ENCODE measurements at regions not wholly inside any gene's neighbourhood (a gene's known extent, or its start where the extent isn't known, plus 50 kb on each side); places are given as distances from the start of the nearest gene placed in this dataset.

DNA sequence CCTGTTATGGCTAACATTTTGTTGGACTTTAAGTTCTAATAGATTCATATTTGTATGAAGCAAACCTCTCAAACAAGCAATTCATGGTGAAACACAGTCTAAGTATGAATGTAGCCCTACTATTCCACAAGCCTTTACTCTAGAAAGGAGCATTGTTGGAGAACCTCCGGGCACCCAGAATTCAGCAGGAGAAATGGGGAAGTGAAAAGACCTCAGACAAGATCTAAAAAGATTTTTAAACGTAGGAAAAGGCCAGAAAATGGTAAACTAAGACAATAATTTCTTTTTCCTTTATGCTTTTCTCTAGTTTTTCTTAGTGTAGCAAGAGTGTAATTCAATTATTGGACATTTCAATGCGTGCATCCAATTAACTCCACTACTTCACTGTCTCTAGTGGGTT, 426.4 kb downstream of the INSC start:
- no peaks in the 10 kb centered on the region for H3K36me3 Mint-ChIP-seq
- ATAC-seq (ENCODE audit: low read depth in 2 of 2), result no peak
- H3K9me3 Mint-ChIP-seq, result peaks cover 0 to 4% (median 1%) of the 10 kb centered on the region in 7 donors

DNA sequence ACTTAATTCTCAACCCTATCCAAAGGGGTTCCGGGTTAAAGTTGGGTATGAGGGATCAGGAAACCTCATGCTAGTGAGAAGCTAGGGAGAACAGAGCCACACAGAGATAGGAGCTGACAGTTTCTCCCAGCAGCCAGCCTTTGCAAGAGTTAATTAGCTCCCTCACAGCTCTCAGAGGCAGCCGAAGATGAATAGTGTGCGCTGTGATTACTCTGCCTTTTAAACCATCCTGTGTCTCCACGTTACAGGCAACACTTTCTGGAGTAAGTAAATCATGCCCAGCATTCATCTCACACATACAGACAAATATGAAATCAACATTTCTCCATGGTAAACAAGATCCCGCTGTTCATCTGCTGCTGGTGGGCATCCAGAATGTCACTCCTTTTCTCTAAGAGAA, 429.6 kb downstream of the INSC start:
- no peak overlapping the region for H3K4me3 Mint-ChIP-seq

More for the DNA sequence above, 426.4 kb downstream of the INSC start:
- Histone ChIP-seq H3K4me3 (ENCODE audit: low read depth, low read length) (no peak overlapping the region), H3K36me3 (ENCODE audit: control insufficient read depth, insufficient read depth, low read length) (no peaks in the 10 kb centered on the region), H3K9me3 (ENCODE audit: control insufficient read depth in 2 of 2, low read length in 2 of 2) (no peaks in the 10 kb centered on the region), H3K4me1 (ENCODE audit: control insufficient read depth, insufficient read depth, low read length, poor library complexity, severe bottlenecking) (no peaks in the 10 kb centered on the region), H3K27ac (ENCODE audit: insufficient read depth, low read length, poor library complexity, severe bottlenecking) (no peak overlapping the region), H3K27me3 (ENCODE audit: control insufficient read depth, insufficient read depth, low read length) (no peaks in the 10 kb centered on the region)
- H3K27me3 Mint-ChIP-seq, result no peaks in the 10 kb centered on the region
- H3K27ac Mint-ChIP-seq, result no peak overlapping the region
- no peaks in the 10 kb centered on the region for H3K4me1 Mint-ChIP-seq
- no peak for DNase-seq
- H3K4me3 Mint-ChIP-seq, result no peak overlapping the region

DNA sequence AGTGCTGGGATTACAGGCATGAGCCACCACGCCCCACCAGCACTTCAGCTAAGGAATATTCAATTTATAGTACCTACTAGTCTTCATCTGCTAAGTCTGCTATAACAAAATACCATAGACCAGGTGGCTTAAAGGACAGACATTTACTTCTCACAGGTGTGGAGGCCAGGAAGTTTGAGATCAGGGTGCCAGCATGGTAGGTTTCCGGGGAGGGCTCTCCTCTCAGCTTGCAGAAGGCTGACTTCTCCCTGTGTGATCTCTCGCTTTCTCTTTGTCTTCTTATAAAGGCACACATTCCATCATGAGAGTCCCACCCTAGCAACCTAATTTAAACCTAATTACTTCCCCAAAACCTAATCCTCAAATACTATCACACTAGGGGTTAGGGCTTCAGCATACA, 433.0 kb downstream of the INSC start:
- no peaks in the 10 kb centered on the region for H3K27me3 Mint-ChIP-seq
- H3K36me3 Mint-ChIP-seq, result no peaks in the 10 kb centered on the region
- H3K4me1 ChIP-seq (ENCODE audit: control insufficient read depth, insufficient read depth, low read length, poor library complexity, severe bottlenecking), result no peaks in the 10 kb centered on the region
- DNase-seq (no peak), ATAC-seq (ENCODE audit: low read depth in 2 of 2) (no peak)
- no peaks in the 10 kb centered on the region for H3K4me1 Mint-ChIP-seq
- H3K4me3 ChIP-seq (ENCODE audit: low read depth, low read length), result no peak overlapping the region
- H3K4me3 Mint-ChIP-seq, result no peak overlapping the region
- H3K9me3 ChIP-seq (ENCODE audit: control insufficient read depth in 2 of 2, low read length in 2 of 2), result no peaks in the 10 kb centered on the region
- no peaks in the 10 kb centered on the region for H3K27me3 ChIP-seq (ENCODE audit: control insufficient read depth, insufficient read depth, low read length)
- H3K36me3 ChIP-seq (ENCODE audit: control insufficient read depth, insufficient read depth, low read length), result no peaks in the 10 kb centered on the region
- no peak overlapping the region for H3K27ac ChIP-seq (ENCODE audit: insufficient read depth, low read length, poor library complexity, severe bottlenecking)
- no peak overlapping the region for H3K27ac Mint-ChIP-seq
- peaks cover 0 to 3% (median 0%) of the 10 kb centered on the region in 7 donors for H3K9me3 Mint-ChIP-seq

More for the DNA sequence above, 429.6 kb downstream of the INSC start:
- no peak overlapping the region for H3K4me3 ChIP-seq (ENCODE audit: low read depth, low read length)
- H3K27ac Mint-ChIP-seq, result no peak overlapping the region
- H3K27me3 Mint-ChIP-seq, result no peaks in the 10 kb centered on the region
- H3K27ac ChIP-seq (ENCODE audit: insufficient read depth, low read length, poor library complexity, severe bottlenecking), result no peak overlapping the region
- no peaks in the 10 kb centered on the region for H3K4me1 Mint-ChIP-seq
- H3K27me3 ChIP-seq (ENCODE audit: control insufficient read depth, insufficient read depth, low read length), result no peaks in the 10 kb centered on the region
- H3K9me3 Mint-ChIP-seq, result peaks cover 0 to 4% (median 1%) of the 10 kb centered on the region in 7 donors
- H3K4me1 ChIP-seq (ENCODE audit: control insufficient read depth, insufficient read depth, low read length, poor library complexity, severe bottlenecking), result no peaks in the 10 kb centered on the region
- no peaks in the 10 kb centered on the region for H3K36me3 ChIP-seq (ENCODE audit: control insufficient read depth, insufficient read depth, low read length)
- no peak for ATAC-seq (ENCODE audit: low read depth in 2 of 2)
- H3K36me3 Mint-ChIP-seq, result no peaks in the 10 kb centered on the region
- DNase-seq, result no peak
- no peaks in the 10 kb centered on the region for H3K9me3 ChIP-seq (ENCODE audit: control insufficient read depth in 2 of 2, low read length in 2 of 2)

DNA sequence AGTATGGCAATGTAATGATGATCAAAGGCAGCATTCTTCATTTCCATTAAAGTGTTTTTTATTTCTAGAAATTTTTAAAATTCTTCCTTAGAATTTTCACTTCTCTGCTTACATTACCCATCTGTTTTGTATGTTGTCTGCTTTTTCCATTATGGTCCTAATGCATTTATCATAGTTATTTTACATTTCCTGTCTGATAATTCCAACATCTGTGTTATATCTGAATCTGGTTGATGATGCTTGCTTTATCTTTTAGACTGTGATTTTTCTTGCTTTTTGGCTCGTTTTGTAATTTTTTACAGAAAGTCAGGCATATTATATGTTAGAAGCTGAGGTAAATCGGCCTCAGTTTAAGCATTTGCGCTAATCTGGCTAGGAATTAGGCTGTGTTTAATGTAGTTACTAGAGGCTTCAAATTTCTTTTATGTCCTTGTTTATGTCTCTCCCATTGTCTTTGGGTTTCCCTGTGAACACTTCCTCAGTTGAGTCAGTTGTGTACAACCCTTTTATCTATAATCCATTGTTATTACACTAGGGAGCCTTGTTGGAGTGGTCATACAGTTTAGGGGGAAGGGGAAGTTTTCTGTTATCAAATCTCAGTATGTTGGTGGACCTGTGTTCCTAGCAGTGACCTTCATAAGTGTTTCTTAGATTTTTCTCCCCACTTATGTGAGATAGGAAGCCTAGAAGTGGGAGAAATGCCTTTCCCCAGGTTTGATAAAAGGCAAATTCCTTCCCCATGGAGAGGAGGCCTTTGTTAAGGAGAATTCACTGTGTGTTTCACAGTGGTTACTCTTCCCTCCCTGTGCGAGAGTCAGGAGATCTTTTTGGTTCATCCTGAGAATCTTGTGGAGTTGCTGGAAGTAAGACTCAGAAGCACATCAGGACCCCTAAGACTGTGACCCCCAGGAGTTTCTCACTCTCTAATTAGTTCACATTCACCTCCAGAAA, 437.5 kb downstream of the INSC start:
- H3K4me1 ChIP-seq (ENCODE audit: control insufficient read depth, insufficient read depth, low read length, poor library complexity, severe bottlenecking), result no peaks in the 10 kb centered on the region
- H3K36me3 Mint-ChIP-seq, result no peaks in the 10 kb centered on the region
- H3K27me3 ChIP-seq (ENCODE audit: control insufficient read depth, insufficient read depth, low read length), result no peaks in the 10 kb centered on the region
- H3K4me3 Mint-ChIP-seq, result no peak overlapping the region
- no peaks in the 10 kb centered on the region for H3K27me3 Mint-ChIP-seq
- H3K4me3 ChIP-seq (ENCODE audit: low read depth, low read length), result no peak overlapping the region
- no peak for ATAC-seq (ENCODE audit: low read depth in 2 of 2)
- H3K9me3 Mint-ChIP-seq, result peaks cover 0 to 3% (median 0%) of the 10 kb centered on the region in 7 donors
- H3K4me1 Mint-ChIP-seq, result no peaks in the 10 kb centered on the region
- no peak for DNase-seq
- H3K36me3 ChIP-seq (ENCODE audit: control insufficient read depth, insufficient read depth, low read length), result no peaks in the 10 kb centered on the region
- H3K27ac ChIP-seq (ENCODE audit: insufficient read depth, low read length, poor library complexity, severe bottlenecking), result no peak overlapping the region
- no peak overlapping the region for H3K27ac Mint-ChIP-seq
- H3K9me3 ChIP-seq (ENCODE audit: control insufficient read depth in 2 of 2, low read length in 2 of 2), result no peaks in the 10 kb centered on the region

DNA sequence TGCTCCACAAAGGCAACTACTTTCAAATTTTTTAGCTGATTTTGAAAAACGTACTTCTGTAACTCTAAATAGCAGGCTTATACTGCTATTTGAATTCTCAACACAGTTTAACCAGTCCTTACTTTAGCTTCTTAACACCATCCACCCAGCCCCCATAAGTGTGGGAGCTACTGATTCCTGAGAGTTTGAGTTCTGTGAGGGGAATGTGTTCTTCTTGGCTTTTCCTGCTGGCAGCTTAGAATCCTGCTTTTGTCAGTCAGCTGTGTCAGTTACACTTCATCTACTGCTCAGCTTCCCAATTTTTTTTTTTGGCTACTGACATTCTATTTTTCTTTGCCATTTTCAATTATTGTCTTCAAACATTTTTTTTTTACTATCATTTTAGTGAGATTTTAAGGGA, 440.4 kb downstream of the INSC start:
- Histone ChIP-seq H3K4me1 (ENCODE audit: control insufficient read depth, insufficient read depth, low read length, poor library complexity, severe bottlenecking) (no peaks in the 10 kb centered on the region), H3K9me3 (ENCODE audit: control insufficient read depth in 2 of 2, low read length in 2 of 2) (no peaks in the 10 kb centered on the region), H3K27ac (ENCODE audit: insufficient read depth, low read length, poor library complexity, severe bottlenecking) (no peak overlapping the region), H3K4me3 (ENCODE audit: low read depth, low read length) (no peak overlapping the region), H3K27me3 (ENCODE audit: control insufficient read depth, insufficient read depth, low read length) (no peaks in the 10 kb centered on the region), H3K36me3 (ENCODE audit: control insufficient read depth, insufficient read depth, low read length) (no peaks in the 10 kb centered on the region)
- no peaks in the 10 kb centered on the region for H3K27me3 Mint-ChIP-seq
- H3K27ac Mint-ChIP-seq, result no peak overlapping the region
- H3K4me3 Mint-ChIP-seq, result no peak overlapping the region
- DNase-seq, result no peak
- no peak for ATAC-seq (ENCODE audit: low read depth in 2 of 2)
- peaks cover 0 to 1% (median 0%) of the 10 kb centered on the region in 7 donors for H3K9me3 Mint-ChIP-seq
- no peaks in the 10 kb centered on the region for H3K4me1 Mint-ChIP-seq
- H3K36me3 Mint-ChIP-seq, result no peaks in the 10 kb centered on the region

DNA sequence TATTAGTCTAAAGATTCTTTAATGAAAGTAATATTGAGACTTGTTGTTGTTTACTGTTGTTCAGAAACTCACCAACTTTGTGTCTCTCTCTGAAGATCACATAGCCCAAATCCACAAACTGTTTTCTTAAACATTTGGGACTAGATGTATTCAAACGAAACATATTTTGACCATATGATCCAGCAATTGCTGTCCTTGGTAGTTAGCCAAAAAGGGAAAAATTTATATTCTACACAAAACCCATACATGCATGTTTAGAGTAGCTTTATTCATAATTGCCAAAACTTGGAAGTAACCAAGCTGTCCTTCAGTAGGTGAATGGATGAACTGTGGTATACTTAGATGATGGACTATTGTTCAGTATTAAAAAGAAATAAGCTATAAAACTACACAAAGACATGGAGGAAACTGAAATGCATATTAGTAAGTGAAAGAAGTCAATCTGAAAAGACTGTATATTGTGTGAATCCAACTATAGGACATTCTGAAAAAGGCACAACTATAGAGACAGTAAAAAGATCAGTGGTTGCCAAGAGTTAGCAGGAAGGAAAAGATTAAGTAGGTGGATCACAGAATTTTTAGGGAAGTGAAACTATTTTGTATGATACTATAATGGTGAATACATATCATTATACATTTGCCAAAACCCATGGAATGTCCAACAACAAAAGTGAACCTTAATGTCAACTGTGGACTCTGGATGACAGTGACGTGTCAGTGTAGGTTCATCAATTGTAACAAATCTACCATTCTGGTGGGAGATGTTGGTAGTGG, 442.9 kb downstream of the INSC start:
- Mint-ChIP-seq H3K36me3 (no peaks in the 10 kb centered on the region), H3K4me1 (no peaks in the 10 kb centered on the region), H3K27me3 (no peaks in the 10 kb centered on the region), H3K27ac (no peak overlapping the region), H3K9me3 (peaks cover 0 to 2% (median 0%) of the 10 kb centered on the region in 7 donors), H3K4me3 (no peak overlapping the region)
- Histone ChIP-seq H3K36me3 (ENCODE audit: control insufficient read depth, insufficient read depth, low read length) (no peaks in the 10 kb centered on the region), H3K9me3 (ENCODE audit: control insufficient read depth in 2 of 2, low read length in 2 of 2) (no peaks in the 10 kb centered on the region), H3K4me3 (ENCODE audit: low read depth, low read length) (no peak overlapping the region), H3K27me3 (ENCODE audit: control insufficient read depth, insufficient read depth, low read length) (no peaks in the 10 kb centered on the region), H3K27ac (ENCODE audit: insufficient read depth, low read length, poor library complexity, severe bottlenecking) (no peak overlapping the region), H3K4me1 (ENCODE audit: control insufficient read depth, insufficient read depth, low read length, poor library complexity, severe bottlenecking) (no peaks in the 10 kb centered on the region)
- DNase-seq (no peak), ATAC-seq (ENCODE audit: low read depth in 2 of 2) (no peak)

DNA sequence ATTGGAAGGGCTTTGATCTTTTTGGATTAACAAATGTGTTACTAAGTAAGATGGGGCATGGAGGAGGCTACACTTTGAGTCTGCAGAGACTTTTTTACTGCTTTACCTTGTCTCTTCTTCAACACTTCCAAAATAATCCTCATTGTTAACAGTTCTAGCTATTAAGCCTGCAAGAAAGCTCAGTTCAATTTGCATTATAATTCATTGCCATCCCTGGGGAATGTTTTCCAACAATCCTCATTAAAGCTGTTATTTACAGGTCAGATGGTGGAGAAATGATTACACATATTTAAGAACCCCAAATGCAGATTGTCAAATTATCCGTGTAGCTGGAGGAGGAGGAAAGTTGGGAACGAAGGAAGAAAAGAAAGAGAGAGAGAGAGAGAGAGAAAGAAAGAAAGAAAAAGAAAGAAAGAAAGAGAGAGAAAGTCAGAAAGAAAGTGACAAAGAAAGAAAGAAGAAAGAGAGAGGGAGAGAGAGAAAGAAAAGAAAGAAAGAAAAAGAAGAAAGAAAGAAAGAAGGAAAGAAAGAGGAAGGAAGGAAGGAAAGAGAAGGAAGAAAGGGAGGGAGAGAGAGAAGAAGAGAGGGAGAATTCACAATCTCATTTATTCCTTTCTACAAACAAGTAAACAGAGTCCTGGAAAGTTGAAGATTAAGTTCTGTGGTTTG, 443.9 kb downstream of the INSC start:
- no peaks in the 10 kb centered on the region for H3K4me1 ChIP-seq (ENCODE audit: control insufficient read depth, insufficient read depth, low read length, poor library complexity, severe bottlenecking)
- Mint-ChIP-seq H3K4me1 (no peaks in the 10 kb centered on the region), H3K27ac (no peak overlapping the region), H3K36me3 (no peaks in the 10 kb centered on the region), H3K9me3 (peaks cover 0 to 3% (median 0%) of the 10 kb centered on the region in 7 donors), H3K4me3 (no peak overlapping the region), H3K27me3 (no peaks in the 10 kb centered on the region)
- no peaks in the 10 kb centered on the region for H3K36me3 ChIP-seq (ENCODE audit: control insufficient read depth, insufficient read depth, low read length)
- H3K9me3 ChIP-seq (ENCODE audit: control insufficient read depth in 2 of 2, low read length in 2 of 2), result no peaks in the 10 kb centered on the region
- no peak overlapping the region for H3K4me3 ChIP-seq (ENCODE audit: low read depth, low read length)
- no peaks in the 10 kb centered on the region for H3K27me3 ChIP-seq (ENCODE audit: control insufficient read depth, insufficient read depth, low read length)
- no peak for ATAC-seq (ENCODE audit: low read depth in 2 of 2)
- H3K27ac ChIP-seq (ENCODE audit: insufficient read depth, low read length, poor library complexity, severe bottlenecking), result no peak overlapping the region
- DNase-seq, result no peak

All from CD4-positive, CD25-positive, alpha-beta regulatory T cell (primary cell).